ENCODE measurements at regions not wholly inside any gene's neighbourhood (a gene's known extent, or its start where the extent isn't known, plus 50 kb on each side); places are given as distances from the start of the nearest gene placed in this dataset.

- TF ChIP-seq CEBPB (IDR thresholded peaks at IDR 0.05; ENCODE audit: low read depth, low read length) = no peak
- TF ChIP-seq RAD21 (IDR thresholded peaks at IDR 0.05; ENCODE audit: low read length) = no peak
- no peak for TF ChIP-seq CHD1 (IDR thresholded peaks at IDR 0.05; ENCODE audit: low read depth, low read length)
- no peak for TF ChIP-seq MXI1 (IDR thresholded peaks at IDR 0.05; ENCODE audit: borderline replicate concordance, low read depth, low read length)
- no peak for TF ChIP-seq POLR2A (IDR thresholded peaks at IDR 0.05; ENCODE audit: low read depth, low read length)
- no peak for TF ChIP-seq NFE2L2 (IDR thresholded peaks at IDR 0.05; ENCODE audit: low read depth, low read length)
- TF ChIP-seq BHLHE40 (IDR thresholded peaks at IDR 0.05; ENCODE audit: low read depth, low read length) = no peak
- no peak for TF ChIP-seq RFX5 (IDR thresholded peaks at IDR 0.05; ENCODE audit: low read depth, low read length)
- no peak for TF ChIP-seq CTCF (conservative IDR thresholded peaks at IDR 0.05; ENCODE audit: low read depth, low read length)
- TF ChIP-seq ELK1 (IDR thresholded peaks at IDR 0.05; ENCODE audit: borderline replicate concordance, low read depth, low read length) = no peak
- no peak for TF ChIP-seq FOS (IDR thresholded peaks at IDR 0.05; ENCODE audit: low read depth, low read length)
- TF ChIP-seq RCOR1 (IDR thresholded peaks at IDR 0.05; ENCODE audit: insufficient replicate concordance, low read length) = no peak
- TF ChIP-seq USF2 (IDR thresholded peaks at IDR 0.05; ENCODE audit: low read depth, low read length) = no peak
- TF ChIP-seq MAZ (IDR thresholded peaks at IDR 0.05; ENCODE audit: borderline replicate concordance, low read depth, low read length) = no peak
- no peak for TF ChIP-seq SMC3 (IDR thresholded peaks at IDR 0.05; ENCODE audit: low read depth, low read length)
- no peak overlapping the region for H2BK15ac ChIP-seq (ENCODE audit: low read depth, low read length)
- H3K27me3 ChIP-seq (ENCODE audit: control insufficient read depth, insufficient read depth, low read length) = no peaks in the 10 kb centered on the region
- BruUV-seq (replicated peaks) = no TSS peak
- no peak overlapping the region for H3K18ac ChIP-seq (ENCODE audit: low read depth, low read length)
- H3K4ac ChIP-seq (ENCODE audit: low read depth, low read length) = no peak overlapping the region
- intact Hi-C loops (cut with micrococcal nuclease) = no loop called here
- ChIA-PET POLR2A (ENCODE audit: unreplicated experiment) (no interaction called here), CTCF (no interaction called here)
- no peak overlapping the region for H2BK20ac ChIP-seq (ENCODE audit: low read depth, low read length)
- H3K14ac ChIP-seq (replicated peaks; ENCODE audit: low read depth, low read length) = no peak overlapping the region
- no peak overlapping the region for H2AK9ac ChIP-seq (replicated peaks; ENCODE audit: low read depth, low read length, poor library complexity)
- H3K27ac ChIP-seq (ENCODE audit: insufficient read depth, low read length) = no peak overlapping the region
- DNase-seq (no peak), ATAC-seq (ENCODE audit: low read depth) (no peak)
- in situ Hi-C loops (cut with MboI; ENCODE audit: low sequenced_read_pairs) = no loop called here
- no peak overlapping the region for H2BK5ac ChIP-seq (ENCODE audit: low read depth, low read length, poor library complexity, severe bottlenecking)
- H4K20me1 ChIP-seq (ENCODE audit: insufficient read depth, low read length) = no peaks in the 10 kb centered on the region
- no peaks in the 10 kb centered on the region for H3K9me3 ChIP-seq (ENCODE audit: control insufficient read depth, insufficient read depth, low read length)
- H3K9ac ChIP-seq (ENCODE audit: low read depth, low read length) = no peak overlapping the region
- H4K91ac ChIP-seq (ENCODE audit: insufficient read depth, low read depth, low read length) = no peak overlapping the region
- dilution Hi-C loops (cut with HindIII; ENCODE audit: low sequenced_read_pairs, unreplicated experiment) = no loop called here
- no peak overlapping the region for H4K8ac ChIP-seq (ENCODE audit: low read depth in 2 of 2, low read length in 2 of 2)
- H2BK120ac ChIP-seq (ENCODE audit: low read depth, low read length) = no peak overlapping the region
- no peak overlapping the region for H2AFZ ChIP-seq (replicated peaks; ENCODE audit: low read length, poor library complexity)
- no peaks in the 10 kb centered on the region for H3K4me1 ChIP-seq (ENCODE audit: control insufficient read depth, insufficient read depth, low read length)
- H2AK5ac ChIP-seq (ENCODE audit: low read depth, low read length) = no peak overlapping the region
- H3K9me1 ChIP-seq (ENCODE audit: insufficient read depth, low read length) = no peaks in the 10 kb centered on the region
- H3K4me2 ChIP-seq (ENCODE audit: low read depth, low read length) = no peak overlapping the region
- no peaks in the 10 kb centered on the region for H3K36me3 ChIP-seq (ENCODE audit: control insufficient read depth, insufficient read depth, low read length)
- no peaks in the 10 kb centered on the region for H3K79me1 ChIP-seq (ENCODE audit: low read depth in 1 of 2, low read length in 2 of 2)
- no peak overlapping the region for H3K4me3 ChIP-seq (ENCODE audit: insufficient read depth, low read depth, low read length)
- H4K5ac ChIP-seq (ENCODE audit: low read depth, low read length) = no peak overlapping the region
- H3K56ac ChIP-seq (ENCODE audit: extremely low read depth, insufficient read depth, low read length) = no peak overlapping the region
- H3K23ac ChIP-seq (ENCODE audit: low read depth, low read length) = no peak overlapping the region
These were observed 482.4 kb downstream of the CDH10 start for GRCh38 chr5:24162343-24162742.

Measured in IMR-90 (cell line).